Fibroblast of villous mesenchyme (primary cell): ENCODE measurements at regions not wholly inside any gene's neighbourhood (a gene's known extent, or its start where the extent isn't known, plus 50 kb on each side); places are given as distances from the start of the nearest gene placed in this dataset.

ENCODE experiments used
- DNase-seq: peaks from one replicate; pipeline ENCODE4 v3.0.0-alpha.2; 2010; ENCODE audit warnings: low read depth
- H3K4me3 ChIP-seq: 2 replicates; pipeline ENCODE4 v1.5.1; 2011; ENCODE audit warnings: low read depth, mild to moderate bottlenecking, low read length
- CTCF ChIP-seq: IDR thresholded peaks from 2 replicates; pipeline ENCODE4 v1.5.1; 2012; ENCODE audit warnings: low read depth, mild to moderate bottlenecking, low read length; ENCODE audit not compliant: insufficient read depth

GRCh38 chr14:100011628-100012325 lies 53.4 kb upstream of the EVL start:
- H3K4me3 ChIP-seq: no peak overlapping the region
- no peak for DNase-seq
- TF ChIP-seq CTCF: no peak

- TF ChIP-seq CTCF: no peak
- peak; percentile 33 for DNase-seq
- no peak overlapping the region for H3K4me3 ChIP-seq
Measured at GRCh38 chr14:100012478-100013327, 52.5 kb upstream of the EVL start.

GRCh38 chr14:100015251-100015655 lies 50.0 kb upstream of the EVL start:
- TF ChIP-seq CTCF: no peak
- no peak overlapping the region for H3K4me3 ChIP-seq
- DNase-seq: peak; percentile 42
